ENCODE measurements at regions not wholly inside any gene's neighbourhood (a gene's known extent, or its start where the extent isn't known, plus 50 kb on each side); places are given as distances from the start of the nearest gene placed in this dataset.

- DNase-seq (ENCODE audit: low read depth in 3 of 3) = no peak
Observed at GRCh38 chr14:87879389-87879788, 113.6 kb downstream of the GALC start.

GRCh38 chr14:87878959-87879358, 114.0 kb downstream of the GALC start:
- DNase-seq (ENCODE audit: low read depth in 3 of 3) = no peak

DNA sequence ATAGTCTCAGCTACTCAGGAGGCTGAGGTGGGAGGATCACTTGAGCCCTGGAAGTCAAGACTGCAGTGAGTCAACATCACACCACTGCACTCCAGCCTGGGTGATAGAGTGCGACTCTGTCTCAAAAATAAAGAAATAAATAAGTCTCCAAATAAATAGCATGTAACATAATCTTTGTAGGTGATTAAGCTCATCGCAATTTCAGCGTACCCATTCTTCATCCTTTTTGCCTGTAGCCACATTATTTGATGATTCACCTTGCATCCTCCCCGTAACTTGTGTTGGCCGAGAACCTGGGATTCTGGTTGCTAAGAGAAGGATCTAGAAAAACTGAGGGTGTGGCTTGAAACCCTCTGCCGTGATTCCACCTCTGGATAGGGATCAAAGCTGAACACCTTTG, 115.1 kb downstream of the GALC start:
- DNase-seq (ENCODE audit: low read depth in 3 of 3) = no peak

DNA sequence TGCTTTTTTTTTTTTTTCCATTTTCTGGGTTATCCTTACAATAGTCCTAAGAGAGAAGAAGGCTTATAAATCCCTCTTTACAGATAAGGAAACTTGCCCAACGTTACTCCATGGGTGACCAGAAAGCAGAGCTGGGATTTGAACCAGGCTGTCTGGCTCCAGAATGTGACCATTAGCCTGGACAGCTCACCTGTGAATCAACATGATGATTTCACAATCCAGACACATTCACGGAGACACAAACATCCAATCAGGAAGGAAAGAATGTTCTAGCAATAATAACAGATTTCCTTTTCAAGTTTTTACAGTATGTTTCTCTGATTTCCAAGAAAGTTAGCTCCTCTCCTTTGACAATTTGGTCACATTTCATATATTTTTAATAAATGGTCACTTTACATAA, 118.3 kb downstream of the GALC start:
- no peak for DNase-seq (ENCODE audit: low read depth in 3 of 3)

DNA sequence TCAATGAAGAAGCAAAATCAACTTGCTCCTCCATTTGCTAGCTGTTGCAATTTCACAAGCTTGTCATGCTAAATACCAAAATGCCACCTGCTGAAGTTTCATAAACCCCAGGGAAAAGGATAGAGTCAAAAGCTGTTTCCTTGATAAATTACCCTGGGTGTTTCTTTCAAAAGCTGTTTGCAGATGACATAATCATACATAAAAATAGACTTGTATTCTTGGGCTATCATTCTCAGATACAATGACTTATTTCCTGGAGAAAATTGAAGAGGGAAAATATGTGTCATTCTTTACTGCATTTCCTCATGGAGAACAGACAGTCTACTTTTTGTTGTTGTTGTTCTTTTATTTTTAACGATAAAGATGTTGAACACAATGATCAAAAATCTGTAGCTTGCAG, 119.2 kb downstream of the GALC start:
- DNase-seq (ENCODE audit: low read depth in 3 of 3) = no peak

GRCh38 chr14:87869619-87870583, 123.1 kb downstream of the GALC start:
- DNase-seq (ENCODE audit: low read depth in 3 of 3) = no peak

DNA sequence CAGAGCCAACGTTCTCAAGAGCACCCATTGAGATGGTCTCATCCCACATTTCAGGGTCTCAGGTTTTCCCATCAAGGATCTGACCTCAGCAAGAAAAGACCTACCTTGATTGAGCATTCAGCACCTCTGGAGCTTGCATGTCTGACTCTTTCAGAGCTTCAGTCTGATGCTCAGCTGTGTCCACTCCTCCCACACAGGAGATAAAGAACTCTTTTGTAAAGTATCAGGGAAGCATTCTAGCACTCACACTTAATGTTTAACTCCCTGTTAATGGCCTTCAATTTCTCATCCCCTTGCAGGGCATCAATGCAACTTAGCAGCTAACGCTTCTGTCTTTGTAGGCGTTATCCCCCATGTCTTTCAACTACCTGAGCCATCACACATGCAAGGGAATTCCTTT, 124.1 kb downstream of the GALC start:
- no peak for DNase-seq (ENCODE audit: low read depth in 3 of 3)

DNA sequence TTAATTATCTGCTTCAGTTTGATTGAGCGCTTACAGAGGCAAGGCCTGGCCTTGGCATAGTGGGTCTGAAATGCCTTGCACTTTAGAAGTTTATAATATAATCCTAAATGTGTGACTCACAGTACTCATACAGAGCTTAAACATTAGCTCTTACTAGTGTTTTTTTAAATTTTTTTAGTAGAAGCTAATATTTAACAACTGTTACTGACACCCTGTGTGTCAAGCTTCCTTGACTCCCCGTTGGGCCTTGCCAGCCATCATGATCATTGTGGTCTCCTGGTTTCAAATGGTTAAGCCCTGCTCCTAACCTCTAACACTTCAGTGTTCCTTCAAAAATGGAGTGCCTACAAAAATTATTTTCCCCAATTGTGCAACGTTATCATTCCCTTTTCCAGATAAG, 126.9 kb downstream of the GALC start:
- DNase-seq (ENCODE audit: low read depth in 3 of 3) = no peak

DNA sequence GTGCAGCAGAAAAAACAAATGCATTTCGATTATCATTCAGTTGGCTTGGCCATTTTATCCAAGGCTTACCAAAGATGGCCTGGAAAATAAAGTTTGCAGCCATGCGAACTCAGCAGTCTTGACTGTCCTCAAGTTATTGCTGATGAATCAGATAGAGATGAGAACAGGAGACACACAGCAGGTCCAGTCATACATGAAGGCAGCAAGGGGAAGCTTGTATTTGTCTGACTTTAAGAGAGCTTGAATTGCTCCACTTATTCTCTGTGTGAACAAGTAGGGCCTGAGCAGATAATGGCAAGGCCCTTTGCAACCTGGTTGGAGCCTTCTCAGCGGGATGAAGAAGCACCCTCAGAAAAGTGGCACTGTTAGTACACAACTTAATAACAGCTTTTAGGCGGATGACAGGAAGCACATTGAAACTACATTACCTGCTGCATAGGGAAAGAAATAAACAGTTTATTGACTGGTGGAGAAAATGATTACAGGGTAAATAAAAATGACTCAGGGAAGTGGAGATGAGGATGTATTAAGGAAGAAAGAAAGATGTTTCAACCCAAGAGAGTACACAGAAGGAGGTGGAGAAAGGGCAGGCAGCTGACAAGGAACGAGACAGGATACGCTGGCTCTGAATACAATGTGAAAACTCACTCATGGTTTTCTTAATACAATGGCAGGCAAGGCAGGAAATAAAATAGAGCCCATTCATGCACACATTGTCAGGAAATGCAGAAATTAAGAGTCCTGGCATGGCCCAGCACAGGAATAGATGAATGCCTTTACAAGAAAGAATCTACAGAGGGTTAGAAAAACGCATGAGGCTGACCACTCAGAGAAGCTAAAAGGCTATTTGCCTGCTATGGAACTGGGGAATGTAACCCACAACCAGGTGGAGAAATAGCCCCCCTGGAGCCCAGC, 128.4 kb downstream of the GALC start:
- DNase-seq (ENCODE audit: low read depth in 3 of 3) = no peak

- no peak for DNase-seq (ENCODE audit: low read depth in 3 of 3)
Observed at GRCh38 chr14:87863047-87863446, 129.9 kb downstream of the GALC start.

DNA sequence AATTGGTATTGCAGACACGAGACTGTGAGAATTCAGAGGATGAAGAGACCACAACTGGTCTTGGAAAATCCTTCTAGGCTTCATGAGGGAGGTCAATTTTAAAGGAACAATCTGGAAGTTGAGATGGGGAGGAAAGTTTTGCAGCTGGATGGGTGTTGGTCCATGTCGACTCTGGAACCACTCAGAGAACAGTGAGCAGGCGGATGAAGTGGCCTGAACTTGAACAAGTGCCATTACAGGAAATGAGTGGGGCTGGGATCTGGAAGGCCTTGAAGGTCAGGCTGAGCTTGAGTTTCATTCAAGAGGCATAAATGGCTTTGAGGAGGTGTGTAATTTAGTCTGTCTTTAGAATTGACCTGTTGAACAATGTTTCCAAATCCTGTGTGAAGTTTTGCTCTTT, 140.9 kb downstream of the GALC start:
- no peak for DNase-seq (ENCODE audit: low read depth in 3 of 3)

- no peak for DNase-seq (ENCODE audit: low read depth in 3 of 3)
Observed at GRCh38 chr14:87851190-87851589, 141.8 kb downstream of the GALC start.

DNA sequence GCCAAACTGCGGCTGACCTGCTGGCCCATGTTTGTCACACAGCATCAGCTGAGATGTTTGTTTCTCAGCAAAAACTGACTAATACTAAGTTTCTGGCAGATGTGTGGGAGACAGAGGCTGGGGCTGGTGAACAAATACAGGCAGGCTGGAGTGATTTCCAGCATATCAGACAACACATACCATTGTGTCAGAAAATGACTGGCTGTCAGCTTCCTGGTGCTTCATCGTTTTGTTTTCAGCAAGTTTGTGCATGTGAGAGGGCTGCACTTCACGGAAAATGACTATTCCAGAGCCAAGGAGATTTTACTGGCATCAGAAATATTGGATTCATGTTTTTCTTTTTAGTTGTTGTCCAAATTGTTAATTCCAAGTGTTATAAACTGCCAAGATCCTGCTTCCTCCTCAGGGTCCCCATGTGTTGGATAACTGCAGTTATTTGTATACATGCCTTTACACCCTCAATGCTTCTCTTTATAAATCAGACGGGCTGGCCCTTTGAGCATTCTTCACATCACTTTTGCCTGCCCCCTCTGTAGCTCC, 145.7 kb downstream of the GALC start:
- no peak for DNase-seq (ENCODE audit: low read depth in 3 of 3)

DNA sequence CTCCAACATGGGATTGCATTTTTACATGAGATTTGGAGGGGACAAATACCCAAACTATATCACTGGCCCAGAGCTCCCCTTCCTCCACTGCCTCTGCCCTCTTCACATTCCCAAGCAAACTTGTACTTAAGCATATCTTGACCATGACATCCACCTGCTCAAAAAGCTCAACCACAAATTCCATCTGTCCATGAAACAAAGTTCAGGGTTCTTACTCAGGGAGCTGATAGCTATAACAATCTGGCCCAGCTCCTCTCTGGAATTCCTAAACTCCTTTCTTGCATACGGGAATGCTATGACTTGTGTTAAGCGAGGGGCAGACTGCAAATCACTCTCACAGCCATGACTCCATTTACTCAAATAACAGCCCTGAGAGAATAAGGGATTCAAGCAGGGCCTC, 152.1 kb downstream of the GALC start:
- no peak for DNase-seq (ENCODE audit: low read depth in 3 of 3)

DNA sequence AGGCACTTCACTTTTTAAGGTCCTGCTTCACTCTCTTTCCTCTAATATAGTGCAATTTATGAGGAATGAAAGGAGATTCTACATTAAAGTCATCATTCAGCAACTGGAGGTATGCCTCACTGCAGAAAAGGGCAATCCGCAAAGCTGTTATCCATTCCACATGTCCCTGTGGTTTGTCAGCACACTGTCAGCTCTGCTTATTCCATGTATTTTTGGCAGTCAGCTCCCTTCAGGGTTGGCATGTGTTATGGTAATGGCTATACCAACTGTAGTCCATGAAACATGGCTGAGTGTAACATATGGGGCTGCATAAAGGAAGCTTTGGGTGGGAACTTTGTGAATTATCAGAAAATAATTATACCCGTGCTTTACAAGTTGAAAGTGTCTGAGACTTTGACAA, 154.1 kb downstream of the GALC start:
- DNase-seq (ENCODE audit: low read depth in 3 of 3) = no peak

DNA sequence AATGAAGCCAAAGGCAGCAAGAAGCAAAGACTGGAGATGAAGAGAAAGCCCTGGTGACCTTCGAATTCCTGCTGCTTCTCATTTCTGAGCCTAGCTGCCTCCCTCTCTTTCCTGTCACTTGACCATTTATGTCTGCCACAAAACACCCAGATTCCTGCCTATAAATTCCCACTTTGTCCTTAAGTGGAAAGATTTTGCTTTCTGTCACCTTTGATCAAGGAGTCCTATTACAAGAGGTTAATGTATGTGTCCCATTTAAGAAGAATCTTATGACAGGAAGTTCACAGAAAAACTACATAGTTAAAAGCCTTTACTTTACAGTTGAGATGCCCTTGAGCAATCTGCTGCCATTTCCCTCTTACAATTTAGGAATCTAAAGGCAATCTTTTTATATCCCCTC, 155.7 kb downstream of the GALC start:
- no peak for DNase-seq (ENCODE audit: low read depth in 3 of 3)

GRCh38 chr14:87834594-87834993, 158.4 kb downstream of the GALC start:
- DNase-seq (ENCODE audit: low read depth in 3 of 3) = no peak

GRCh38 chr14:87833026-87833425, 160.0 kb downstream of the GALC start:
- DNase-seq (ENCODE audit: low read depth in 3 of 3) = no peak

DNA sequence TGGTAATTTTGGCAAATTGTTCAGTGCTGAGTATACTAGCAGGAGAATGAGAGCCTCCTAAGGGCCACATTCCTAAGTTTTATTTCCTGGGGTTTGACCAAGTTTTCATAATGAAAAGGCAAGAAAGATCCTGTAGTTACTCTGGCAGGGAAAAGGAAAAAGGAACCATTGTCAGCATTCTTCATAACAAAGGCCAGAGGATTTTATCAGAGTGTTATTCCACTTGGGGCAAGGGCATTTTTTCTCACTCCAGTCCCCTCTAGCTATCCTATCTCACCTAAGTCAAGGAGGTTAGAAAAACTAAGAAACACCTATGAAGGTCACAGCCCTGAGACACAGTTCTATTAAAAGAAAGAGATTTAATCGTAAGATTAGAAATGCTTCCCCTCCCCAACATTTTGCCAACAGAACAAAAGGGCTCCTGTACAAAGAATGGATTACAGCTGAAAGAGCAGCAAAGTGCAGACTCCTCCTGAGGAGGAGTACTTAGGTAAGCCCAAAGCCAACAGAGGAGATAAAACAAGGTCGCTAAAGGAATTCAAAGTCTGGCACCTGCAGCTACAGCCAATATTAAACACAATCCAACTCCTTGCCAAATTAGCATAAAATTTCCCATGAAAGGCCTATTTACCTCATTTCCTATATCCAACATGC, 162.4 kb downstream of the GALC start:
- DNase-seq (ENCODE audit: low read depth in 3 of 3) = no peak

DNA sequence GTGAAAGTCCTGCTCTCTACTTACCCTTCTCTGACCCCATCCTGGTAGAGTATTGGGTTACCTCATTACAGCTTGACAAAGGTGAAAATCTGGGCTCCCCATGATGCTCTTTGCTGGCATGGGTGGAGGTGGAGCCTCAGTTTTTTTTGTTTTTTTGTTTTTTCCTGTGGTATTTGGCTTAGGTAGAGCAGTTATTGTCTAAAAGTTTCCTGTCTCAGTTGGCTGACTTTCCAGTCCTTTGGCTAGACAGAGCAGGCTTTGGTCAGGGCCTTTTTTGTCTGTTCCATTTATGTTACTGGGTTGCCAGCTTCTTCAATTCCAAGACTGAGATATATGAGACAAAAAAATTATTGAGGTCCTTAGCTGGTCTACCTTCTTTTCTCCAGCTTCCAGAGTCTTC, 163.4 kb downstream of the GALC start:
- DNase-seq (ENCODE audit: low read depth in 3 of 3) = no peak

- no peak for DNase-seq (ENCODE audit: low read depth in 3 of 3)
Observed at GRCh38 chr14:87824266-87824665, 168.7 kb downstream of the GALC start.

- DNase-seq (ENCODE audit: low read depth in 3 of 3) = no peak
Observed at GRCh38 chr14:87816416-87816815, 176.6 kb downstream of the GALC start.

Measured in stimulated activated CD4-positive, alpha-beta T cell treated with anti-CD3 and anti-CD28 coated beads, TNF-alpha, amount 100 ng/mL, for 48 hours (primary cell).